ENCODE measurements at regions not wholly inside any gene's neighbourhood (a gene's known extent, or its start where the extent isn't known, plus 50 kb on each side); places are given as distances from the start of the nearest gene placed in this dataset.

DNA sequence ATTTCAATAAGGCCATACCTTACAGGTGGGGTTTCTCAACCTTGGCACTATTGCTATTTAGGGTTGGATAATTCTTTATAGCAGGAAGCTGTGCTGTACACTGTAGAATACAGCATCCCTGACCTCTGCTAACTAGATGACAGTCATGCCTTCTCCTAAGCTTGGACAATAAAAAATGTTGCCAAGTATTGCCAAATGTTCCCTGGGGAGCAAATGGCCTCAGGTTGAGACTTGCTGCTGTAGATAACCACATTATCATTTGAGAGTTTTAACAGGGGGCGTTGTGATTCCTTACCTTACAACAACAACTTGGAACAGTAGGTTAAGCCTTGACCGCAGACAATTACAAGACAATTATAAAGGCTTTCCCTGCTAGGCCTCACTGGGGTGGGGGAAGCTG is 1073.6 kb upstream of the TMEM132C start:
- in situ Hi-C loops (cut with MboI; ENCODE audit: low sequenced_read_pairs): no loop called here
- no peaks in the 10 kb centered on the region for H3K36me3 ChIP-seq (replicated peaks)
- no peak overlapping the region for H3K4me3 ChIP-seq
- DNase-seq (ENCODE audit: low spot score in 2 of 2): no peak
- H3K27me3 ChIP-seq (ENCODE audit: low read depth): no peaks in the 10 kb centered on the region
- no peaks in the 10 kb centered on the region; the same call in 1 of the 2 replicates for H3K9me3 ChIP-seq
- no peaks in the 10 kb centered on the region for H3K4me1 ChIP-seq

DNA sequence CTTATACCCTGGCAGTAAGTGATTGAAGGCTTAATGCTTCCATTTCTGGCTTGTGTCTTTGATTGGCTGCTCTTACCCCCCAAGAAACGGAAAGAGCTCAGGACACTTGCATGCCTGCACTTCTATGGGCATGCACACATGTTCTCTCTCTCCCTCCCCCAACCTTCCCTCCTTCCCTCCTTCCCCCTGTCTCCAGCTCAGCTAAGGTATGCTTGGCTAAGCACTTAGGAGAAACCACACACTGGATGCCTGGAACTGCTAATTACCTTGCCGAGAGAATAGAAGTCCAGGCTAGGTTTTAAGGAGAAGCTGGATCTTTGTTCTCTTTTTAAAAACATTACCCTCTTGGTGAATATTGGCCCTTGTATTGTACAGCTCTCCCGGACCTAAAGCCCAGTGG is 1072.8 kb upstream of the TMEM132C start:
- in situ Hi-C loops (cut with MboI; ENCODE audit: low sequenced_read_pairs): no loop called here
- no peaks in the 10 kb centered on the region; the same call in 1 of the 2 replicates for H3K9me3 ChIP-seq
- no peak overlapping the region for H3K4me3 ChIP-seq
- H3K4me1 ChIP-seq: no peaks in the 10 kb centered on the region
- no peaks in the 10 kb centered on the region for H3K36me3 ChIP-seq (replicated peaks)
- no peaks in the 10 kb centered on the region for H3K27me3 ChIP-seq (ENCODE audit: low read depth)
- no peak for DNase-seq (ENCODE audit: low spot score in 2 of 2)

GRCh38 chr12:127205781-127206555 is 1061.0 kb upstream of the TMEM132C start:
- Histone ChIP-seq H3K27me3 (ENCODE audit: low read depth) (no peaks in the 10 kb centered on the region), H3K4me3 (no peak overlapping the region), H3K36me3 (replicated peaks) (no peaks in the 10 kb centered on the region), H3K9me3 (0 out of 2 replicates have a peak, but pooled peaks cover 2% of the 10 kb centered on the region), H3K4me1 (no peaks in the 10 kb centered on the region)
- in situ Hi-C loops (cut with MboI; ENCODE audit: low sequenced_read_pairs): no loop called here
- no peak for DNase-seq (ENCODE audit: low spot score in 2 of 2)

- no peaks in the 10 kb centered on the region for H3K9me3 ChIP-seq
- in situ Hi-C loops (cut with MboI; ENCODE audit: low sequenced_read_pairs): no loop called here
- H3K27me3 ChIP-seq (ENCODE audit: low read depth): no peaks in the 10 kb centered on the region
- no peak for DNase-seq (ENCODE audit: low spot score in 2 of 2)
- H3K4me1 ChIP-seq: no peaks in the 10 kb centered on the region
- H3K4me3 ChIP-seq: no peak overlapping the region
- no peaks in the 10 kb centered on the region for H3K36me3 ChIP-seq (replicated peaks)
Observed at GRCh38 chr12:127209318-127209717, 1057.7 kb upstream of the TMEM132C start.

GRCh38 chr12:127214186-127214585 is 1052.8 kb upstream of the TMEM132C start:
- in situ Hi-C loops (cut with MboI; ENCODE audit: low sequenced_read_pairs): no loop called here
- Histone ChIP-seq H3K9me3 (no peaks in the 10 kb centered on the region), H3K27me3 (ENCODE audit: low read depth) (no peaks in the 10 kb centered on the region), H3K36me3 (replicated peaks) (no peaks in the 10 kb centered on the region), H3K4me1 (no peaks in the 10 kb centered on the region), H3K4me3 (no peak overlapping the region)
- DNase-seq (ENCODE audit: low spot score in 2 of 2): no peak

DNA sequence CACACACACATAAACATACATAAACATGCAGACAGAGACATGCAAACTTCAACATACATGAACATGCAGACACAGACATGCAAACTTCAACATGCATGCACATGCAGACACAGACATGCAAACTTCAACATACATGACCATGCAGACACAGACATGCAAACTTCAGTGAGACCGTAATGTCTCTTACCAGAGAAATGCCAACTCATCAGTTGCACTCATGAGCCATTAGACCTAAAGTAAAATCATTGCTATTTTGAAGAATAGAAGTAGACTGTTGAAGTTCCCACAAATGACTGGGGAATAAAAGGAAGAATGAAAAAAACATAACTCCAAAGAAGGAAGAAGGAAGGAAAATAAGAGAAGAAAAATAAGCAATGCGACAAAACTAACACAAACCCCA is 1044.0 kb upstream of the TMEM132C start:
- no peaks in the 10 kb centered on the region for H3K36me3 ChIP-seq (replicated peaks)
- H3K9me3 ChIP-seq: no peaks in the 10 kb centered on the region
- no peak for DNase-seq (ENCODE audit: low spot score in 2 of 2)
- H3K4me1 ChIP-seq: no peaks in the 10 kb centered on the region
- no peaks in the 10 kb centered on the region for H3K27me3 ChIP-seq (ENCODE audit: low read depth)
- in situ Hi-C loops (cut with MboI; ENCODE audit: low sequenced_read_pairs): no loop called here
- no peak overlapping the region for H3K4me3 ChIP-seq

DNA sequence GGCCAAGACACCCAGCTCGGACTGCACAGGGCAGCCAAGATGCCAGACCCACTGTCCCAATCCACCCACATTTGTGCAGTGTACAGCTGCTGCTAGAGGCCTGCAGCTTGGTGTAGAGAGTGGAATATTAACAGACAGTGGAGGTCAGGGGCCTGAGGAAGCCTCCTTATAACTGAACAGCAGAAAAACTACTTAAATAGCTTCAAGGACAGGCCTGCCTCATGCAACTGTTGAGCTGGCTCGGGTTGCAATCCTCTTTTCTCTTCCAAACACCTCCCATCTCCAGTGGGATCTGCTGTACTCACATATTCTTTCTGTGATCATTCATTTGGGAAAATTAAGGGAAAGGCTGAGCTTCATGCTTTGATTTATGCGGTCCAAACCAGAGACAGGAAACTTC is 1043.2 kb upstream of the TMEM132C start:
- Histone ChIP-seq H3K4me1 (no peaks in the 10 kb centered on the region), H3K27me3 (ENCODE audit: low read depth) (no peaks in the 10 kb centered on the region), H3K4me3 (no peak overlapping the region), H3K9me3 (no peaks in the 10 kb centered on the region), H3K36me3 (replicated peaks) (no peaks in the 10 kb centered on the region)
- in situ Hi-C loops (cut with MboI; ENCODE audit: low sequenced_read_pairs): no loop called here
- DNase-seq (ENCODE audit: low spot score in 2 of 2): no peak

DNA sequence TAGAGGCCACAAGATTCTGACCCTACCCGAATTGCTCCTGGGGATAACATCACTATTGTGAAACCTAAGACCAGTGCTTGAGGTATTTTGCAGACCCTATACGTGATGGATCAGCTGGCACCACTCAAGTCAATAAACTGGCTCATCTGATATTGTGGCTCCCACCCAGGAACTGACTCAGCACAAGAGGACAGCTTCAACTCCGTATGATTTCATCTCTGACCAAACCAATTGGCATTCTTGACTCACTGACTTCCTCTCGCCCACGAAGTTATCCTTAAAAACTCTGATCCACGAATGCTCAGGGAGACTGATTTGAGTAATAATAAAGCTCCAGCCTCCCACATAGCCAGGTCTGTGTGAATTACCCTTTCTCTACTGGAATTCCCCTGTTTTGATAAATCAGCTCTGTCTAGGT is 1036.1 kb upstream of the TMEM132C start:
- in situ Hi-C loops (cut with MboI; ENCODE audit: low sequenced_read_pairs): no loop called here
- Histone ChIP-seq H3K36me3 (replicated peaks) (no peaks in the 10 kb centered on the region), H3K4me1 (no peaks in the 10 kb centered on the region), H3K9me3 (no peaks in the 10 kb centered on the region), H3K4me3 (no peak overlapping the region), H3K27me3 (ENCODE audit: low read depth) (no peaks in the 10 kb centered on the region)
- DNase-seq (ENCODE audit: low spot score in 2 of 2): no peak

DNA sequence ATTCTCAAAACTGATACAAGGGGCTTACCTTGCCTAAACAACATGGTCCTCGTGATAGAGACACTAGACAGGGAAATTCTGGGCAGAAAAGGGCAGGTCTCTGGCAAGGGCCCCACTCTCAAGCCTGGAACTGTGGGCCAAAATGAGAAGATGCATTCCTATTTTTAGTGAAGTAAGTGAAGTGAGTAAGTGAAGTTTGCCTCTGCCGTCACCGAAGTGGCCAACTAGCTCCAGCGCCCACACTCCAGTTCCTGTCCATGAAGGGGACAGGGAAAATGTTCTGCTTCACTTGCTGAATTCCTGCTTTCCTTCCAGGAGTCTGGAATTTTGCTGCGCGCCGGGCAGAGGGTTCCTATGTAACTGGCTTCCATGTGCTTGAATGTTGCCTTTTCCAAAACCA is 1035.6 kb upstream of the TMEM132C start:
- no peak for DNase-seq (ENCODE audit: low spot score in 2 of 2)
- no peaks in the 10 kb centered on the region for H3K4me1 ChIP-seq
- in situ Hi-C loops (cut with MboI; ENCODE audit: low sequenced_read_pairs): no loop called here
- H3K9me3 ChIP-seq: no peaks in the 10 kb centered on the region
- no peaks in the 10 kb centered on the region for H3K36me3 ChIP-seq (replicated peaks)
- no peak overlapping the region for H3K4me3 ChIP-seq
- no peaks in the 10 kb centered on the region for H3K27me3 ChIP-seq (ENCODE audit: low read depth)

DNA sequence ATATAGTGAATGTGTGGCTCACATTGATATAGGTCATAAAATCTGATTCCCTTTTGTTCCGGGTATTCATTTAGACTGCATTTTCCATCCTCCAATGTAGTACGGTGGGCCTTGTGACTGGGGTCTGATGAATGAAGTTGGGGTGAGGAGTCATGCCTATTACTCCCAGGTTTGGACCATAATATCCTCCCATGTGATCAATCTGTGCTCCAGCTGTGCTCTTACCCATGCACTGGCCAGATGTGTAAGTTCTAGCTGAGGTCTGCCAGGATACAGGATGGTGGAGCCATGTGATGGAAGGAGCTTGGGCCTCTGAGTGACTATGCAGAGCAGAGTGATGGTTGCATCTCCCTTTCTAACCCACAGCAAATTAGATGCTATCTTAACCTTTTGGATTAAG is 1034.0 kb upstream of the TMEM132C start:
- no peaks in the 10 kb centered on the region for H3K4me1 ChIP-seq
- no peaks in the 10 kb centered on the region for H3K36me3 ChIP-seq (replicated peaks)
- H3K4me3 ChIP-seq: no peak overlapping the region
- no peak for DNase-seq (ENCODE audit: low spot score in 2 of 2)
- no peaks in the 10 kb centered on the region for H3K9me3 ChIP-seq
- in situ Hi-C loops (cut with MboI; ENCODE audit: low sequenced_read_pairs): no loop called here
- no peaks in the 10 kb centered on the region for H3K27me3 ChIP-seq (ENCODE audit: low read depth)

GRCh38 chr12:127235761-127236160 is 1031.2 kb upstream of the TMEM132C start:
- H3K36me3 ChIP-seq (replicated peaks): no peaks in the 10 kb centered on the region
- H3K4me3 ChIP-seq: no peak overlapping the region
- no peaks in the 10 kb centered on the region for H3K4me1 ChIP-seq
- in situ Hi-C loops (cut with MboI; ENCODE audit: low sequenced_read_pairs): no loop called here
- DNase-seq (ENCODE audit: low spot score in 2 of 2): no peak
- H3K27me3 ChIP-seq (ENCODE audit: low read depth): no peaks in the 10 kb centered on the region
- H3K9me3 ChIP-seq: no peaks in the 10 kb centered on the region

DNA sequence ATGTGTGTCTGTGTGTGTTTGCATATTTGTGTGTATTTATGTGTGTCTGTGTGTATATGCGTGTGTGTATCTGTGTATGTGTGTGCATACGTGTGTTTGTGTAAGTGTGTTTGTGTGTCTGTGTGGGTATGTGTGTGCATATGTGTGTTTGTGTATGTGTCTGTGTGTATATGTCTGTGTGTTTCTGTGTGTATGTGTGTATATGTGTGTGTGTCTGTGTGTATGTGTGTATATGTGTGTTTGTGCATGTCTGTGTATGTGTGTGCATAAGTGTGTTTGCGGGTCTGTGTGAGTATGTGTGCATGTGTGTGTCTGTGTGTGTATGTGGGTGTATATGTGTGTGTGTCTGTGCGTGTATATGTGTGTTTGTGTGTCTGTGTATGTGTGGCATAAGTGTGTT is 1030.5 kb upstream of the TMEM132C start:
- Histone ChIP-seq H3K4me1 (no peaks in the 10 kb centered on the region), H3K9me3 (no peaks in the 10 kb centered on the region), H3K4me3 (no peak overlapping the region), H3K27me3 (ENCODE audit: low read depth) (no peaks in the 10 kb centered on the region), H3K36me3 (replicated peaks) (no peaks in the 10 kb centered on the region)
- DNase-seq (ENCODE audit: low spot score in 2 of 2): no peak
- in situ Hi-C loops (cut with MboI; ENCODE audit: low sequenced_read_pairs): no loop called here

DNA sequence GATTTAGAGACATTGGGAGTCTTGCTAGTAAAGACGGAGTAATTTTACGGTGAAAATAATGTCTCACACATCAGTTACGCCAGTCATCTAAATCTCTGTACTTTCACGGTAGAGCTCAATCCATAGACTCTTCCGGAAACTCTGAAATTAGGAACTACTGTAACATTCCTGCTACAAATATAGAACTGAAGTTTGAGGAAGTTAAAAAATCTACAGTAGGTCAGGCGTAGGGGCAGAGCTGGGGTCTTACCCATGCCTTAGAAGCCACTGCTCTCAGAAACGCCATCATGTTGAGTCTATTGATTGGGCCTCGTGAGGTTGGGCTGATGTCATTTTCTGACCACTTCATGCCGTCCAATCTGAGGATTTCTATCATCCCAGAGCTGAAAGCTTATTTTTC is 1029.8 kb upstream of the TMEM132C start:
- Histone ChIP-seq H3K4me1 (no peaks in the 10 kb centered on the region), H3K36me3 (replicated peaks) (no peaks in the 10 kb centered on the region), H3K27me3 (ENCODE audit: low read depth) (no peaks in the 10 kb centered on the region), H3K4me3 (no peak overlapping the region), H3K9me3 (no peaks in the 10 kb centered on the region)
- in situ Hi-C loops (cut with MboI; ENCODE audit: low sequenced_read_pairs): no loop called here
- no peak for DNase-seq (ENCODE audit: low spot score in 2 of 2)

- DNase-seq (ENCODE audit: low spot score in 2 of 2): no peak
- H3K36me3 ChIP-seq (replicated peaks): no peaks in the 10 kb centered on the region
- H3K9me3 ChIP-seq: no peaks in the 10 kb centered on the region
- no peak overlapping the region for H3K4me3 ChIP-seq
- in situ Hi-C loops (cut with MboI; ENCODE audit: low sequenced_read_pairs): no loop called here
- H3K4me1 ChIP-seq: no peaks in the 10 kb centered on the region
- H3K27me3 ChIP-seq (ENCODE audit: low read depth): no peaks in the 10 kb centered on the region
Observed at GRCh38 chr12:127238107-127238506, 1028.9 kb upstream of the TMEM132C start.

GRCh38 chr12:127239781-127240180 is 1027.2 kb upstream of the TMEM132C start:
- H3K4me3 ChIP-seq: no peak overlapping the region
- H3K36me3 ChIP-seq (replicated peaks): no peaks in the 10 kb centered on the region
- in situ Hi-C loops (cut with MboI; ENCODE audit: low sequenced_read_pairs): no loop called here
- H3K9me3 ChIP-seq: no peaks in the 10 kb centered on the region
- no peaks in the 10 kb centered on the region for H3K27me3 ChIP-seq (ENCODE audit: low read depth)
- no peaks in the 10 kb centered on the region for H3K4me1 ChIP-seq
- DNase-seq (ENCODE audit: low spot score in 2 of 2): no peak

Measured in HAP-1 (cell line).